PC-3 (cell line): ENCODE measurements at regions not wholly inside any gene's neighbourhood (a gene's known extent, or its start where the extent isn't known, plus 50 kb on each side); places are given as distances from the start of the nearest gene placed in this dataset.

ENCODE experiments used
- CTCF ChIP-seq: fragments of 300-600 bp; sonication (generic); conservative IDR thresholded peaks from 2 replicates; pipeline ENCODE4 v1.5.1; 2017; ENCODE audit warnings: antibody characterized with exemption, low read depth, mild to moderate bottlenecking, low read length
- EZH2phosphoT487 ChIP-seq: fragments of 300-600 bp; sonication (generic); IDR thresholded peaks from 2 replicates; pipeline ENCODE4 v1.6.1; 2018; ENCODE audit warnings: mild to moderate bottlenecking, antibody characterized with exemption, low read length, borderline replicate concordance

- TF ChIP-seq CTCF (no peak), EZH2phosphoT487 (no peak)
Measured at GRCh38 chr16:62681819-62682218, 645.6 kb upstream of the CDH8 start.
